K562 (cell line): ENCODE measurements at regions not wholly inside any gene's neighbourhood (a gene's known extent, or its start where the extent isn't known, plus 50 kb on each side); places are given as distances from the start of the nearest gene placed in this dataset.

ENCODE experiments used
- ATAC-seq: fragments of 200-7000 bp; cut with Tn5 transposase; 3 replicates; pipeline ENCODE4 v1.9.1; 2020; ENCODE audit warnings: moderate library complexity
- BruUV-seq: library from RNA; stranded (reverse); fragments of 400-500 nt; replicated peaks from 2 replicates; lab custom pipeline; 2021; lab: Mats Ljungman, UMichigan
- CTCF ChIA-PET: fragments of 300-600 bp; formaldehyde crosslinking; extraction: SDS; loops from one replicate; lab custom pipeline; 2021; ENCODE audit warnings: low intra/inter-chr PET ratio; lab: Yijun Ruan, JAX
- POLR2A ChIA-PET: fragments of 300-600, 350-650 bp; sonication (Branson Sonifier 250); formaldehyde crosslinking; extraction: SDS; loops from one replicate; lab custom pipeline; 2021; ENCODE audit warnings: antibody characterized with exemption, inconsistent platforms; lab: Yijun Ruan, JAX
- DNase-seq, 4 experiments: peaks; one replicate each; pipeline versions ENCODE4 v3.0.0 to v3.0.0-alpha.2; 2011 to 2018; ENCODE audit warnings: low spot score in 3 of 4, mixed read lengths in 3 of 4; ENCODE audit errors: extremely low read depth in 1 of 4
- FAIRE-seq: peaks from 2 replicates; lab custom pipeline; 2011; peaks lifted over from hg19 to GRCh38; lab: Jason Lieb, UNC
- H2AFZ ChIP-seq: 2 replicates; pipeline ENCODE4 v1.6.0; 2011; ENCODE audit warnings: low read depth, low read length, control low read depth, inconsistent platforms
- H3K27ac ChIP-seq: fragments of 200-600 bp; 3 replicates; pipeline ENCODE4 v1.8.0; 2011; ENCODE audit warnings: low read depth, mild to moderate bottlenecking, control low read depth, inconsistent platforms, low read length, moderate library complexity, mixed read lengths; ENCODE audit errors: extremely low read depth
- H3K27me3 ChIP-seq, 2 experiments: fragments of 300-600 bp in 1 of 2; 2 replicates in 1 of 2; 3 replicates in 1 of 2; pipeline versions ENCODE4 v1.6.0 to v1.8.0; 2011; ENCODE audit warnings: inconsistent platforms in 2 of 2, low read length in 2 of 2, mild to moderate bottlenecking in 1 of 2, mixed read lengths in 1 of 2, moderate library complexity in 1 of 2; ENCODE audit not compliant: control insufficient read depth in 2 of 2, insufficient read depth in 2 of 2
- H3K36me3 ChIP-seq: fragments of 300-600 bp; 3 replicates; pipeline ENCODE4 v1.8.0; 2011; ENCODE audit warnings: mild to moderate bottlenecking, low read length, inconsistent platforms; ENCODE audit not compliant: control insufficient read depth, insufficient read depth
- H3K4me1 ChIP-seq, 2 experiments: fragments of 200-600 bp in 1 of 2; replicated peaks in 1 of 2; 2 replicates in 1 of 2; 3 replicates in 1 of 2; pipeline versions ENCODE4 v1.5.1 to v1.8.0; 2011; ENCODE audit warnings: inconsistent platforms in 2 of 2, low read length in 2 of 2, mild to moderate bottlenecking in 1 of 2, mixed read lengths in 1 of 2, moderate library complexity in 1 of 2; ENCODE audit not compliant: control insufficient read depth in 2 of 2, insufficient read depth in 2 of 2
- H3K4me2 ChIP-seq: 2 replicates; pipeline ENCODE4 v1.6.1; 2011; ENCODE audit warnings: low read length, control low read depth, inconsistent platforms, mixed read lengths; ENCODE audit not compliant: insufficient read depth
- H3K4me3 ChIP-seq: fragments of 200-600 bp; sonication (generic), shearing (Covaris generic); 2 replicates; pipeline ENCODE4 v1.5.1; 2016; ENCODE audit warnings: control low read depth, inconsistent platforms
- H3K79me2 ChIP-seq: fragments of 200-600 bp; 3 replicates; pipeline ENCODE4 v1.8.0; 2011; ENCODE audit warnings: low read length, inconsistent platforms; ENCODE audit not compliant: control insufficient read depth, insufficient read depth
- H3K9ac ChIP-seq, 2 experiments: 2 replicates each; pipeline versions ENCODE4 v1.6.0 to v1.6.1; 2011; ENCODE audit warnings: low read depth in 2 of 2, low read length in 2 of 2, control low read depth in 1 of 2, inconsistent platforms in 1 of 2, mild to moderate bottlenecking in 1 of 2, mixed read lengths in 1 of 2; ENCODE audit not compliant: insufficient read depth in 1 of 2
- H3K9me1 ChIP-seq: one replicate; pipeline ENCODE4 v1.6.0; 2011; ENCODE audit warnings: inconsistent platforms, mild to moderate bottlenecking, low read length, moderate library complexity; ENCODE audit not compliant: control insufficient read depth, insufficient read depth
- H3K9me3 ChIP-seq: replicated peaks from 2 replicates; pipeline ENCODE4 v1.5.1; 2011; ENCODE audit warnings: low read depth, low read length, inconsistent platforms; ENCODE audit not compliant: control insufficient read depth, insufficient read depth
- H4K20me1 ChIP-seq: replicated peaks from 2 replicates; pipeline ENCODE4 v1.6.1; 2011; ENCODE audit warnings: low read length, inconsistent platforms, mixed read lengths; ENCODE audit not compliant: control insufficient read depth, insufficient read depth
- CBX2 ChIP-seq: fragments of 200-600 bp; sonication (generic); IDR thresholded peaks from one replicate; pipeline ENCODE4 v1.6.1; 2012; ENCODE audit warnings: mild to moderate bottlenecking, low read length, inconsistent platforms; ENCODE audit not compliant: insufficient read depth, poor library complexity, severe bottlenecking
- FOXJ2 ChIP-seq: fragments of 200-800 bp; sonication (Bioruptor generic); IDR thresholded peaks from 2 replicates; pipeline ENCODE4 v1.6.1; 2016; ENCODE audit warnings: missing genetic modification characterization, missing compliant biosample characterization
- FOXJ3 ChIP-seq: sonication (generic); formaldehyde crosslinking; IDR thresholded peaks from 2 replicates; pipeline ENCODE4 v1.4.0; 2020; ENCODE audit warnings: mild to moderate bottlenecking, missing genetic modification reagents
- HMG20A ChIP-seq: fragments of 450-650 bp; formaldehyde crosslinking; conservative IDR thresholded peaks from 2 replicates; pipeline ENCODE4 v1.4.0; 2020; ENCODE audit warnings: mild to moderate bottlenecking, mixed read lengths
- NR2F6 ChIP-seq: fragments of 450-650 bp; formaldehyde crosslinking; IDR thresholded peaks from 2 replicates; pipeline ENCODE4 v1.4.0; 2020; ENCODE audit warnings: mild to moderate bottlenecking
- NUFIP1 ChIP-seq: fragments of 450-650 bp; IDR thresholded peaks from 2 replicates; pipeline ENCODE4 v1.6.1; 2018; ENCODE audit not compliant: partially characterized antibody
- POLR2AphosphoS2 ChIP-seq: IDR thresholded peaks from 2 replicates; pipeline ENCODE4 v1.6.1; 2012; ENCODE audit warnings: low read length, improper control_type of control experiment
- POLR3A ChIP-seq: IDR thresholded peaks from 2 replicates; pipeline ENCODE4 v1.6.1; 2011; ENCODE audit warnings: borderline replicate concordance, mild to moderate bottlenecking, moderate library complexity; ENCODE audit not compliant: insufficient read length, insufficient read depth; ENCODE audit errors: extremely low read depth
- SETDB1 ChIP-seq: IDR thresholded peaks from one replicate; pipeline ENCODE4 v1.6.1; 2012; ENCODE audit warnings: low read length, control low read depth, inconsistent platforms
- TAF1 ChIP-seq: IDR thresholded peaks from 2 replicates; pipeline ENCODE4 v1.6.1; 2011; ENCODE audit warnings: mild to moderate bottlenecking, low read length, moderate library complexity; ENCODE audit not compliant: insufficient read depth, control insufficient read depth, severe bottlenecking; ENCODE audit errors: extremely low read depth
- ZFPM2 ChIP-seq: fragments of 250-450 bp; sonication (Bioruptor Pico); IDR thresholded peaks from 2 replicates; pipeline ENCODE4 v1.5.1; 2022; ENCODE audit warnings: mild to moderate bottlenecking
- WGBS: fragments of 100-300 bp; shearing (Covaris generic); methylation state at CpG from one replicate; pipeline ENCODE4 v1.1.6; 2016; ENCODE audit warnings: low coverage, mixed read lengths; ENCODE audit not compliant: insufficient coverage; ENCODE audit errors: missing lambda C conversion rate; 5-methylcytosine and 5-hydroxymethylcytosine counted together
- in situ Hi-C: fragments of 300-500 bp; cut with MboI; formaldehyde crosslinking; loops from 4 replicates; pipeline ENCODE4 v1.15.0; 2018; ENCODE audit warnings: inconsistent platforms, mixed read lengths
- intact Hi-C: fragments of 100-400 bp; cut with micrococcal nuclease; formaldehyde crosslinking; loops from 2 replicates; pipeline ENCODE4 v1.14.2; 2022
- TF ChIP-seq, protein P1 (sequence below): fragments of 250-450 bp; sonication (Bioruptor Pico); IDR thresholded peaks from 2 replicates; pipeline ENCODE4 v1.4.0; 2020; ENCODE audit warnings: mild to moderate bottlenecking
- TF ChIP-seq, protein P2 (sequence below): sonication (generic); formaldehyde crosslinking; IDR thresholded peaks from 2 replicates; pipeline ENCODE4 v1.8.0; 2022; ENCODE audit warnings: mild to moderate bottlenecking, low read depth, missing genetic modification reagents
- TF ChIP-seq, protein P3 (sequence below): sonication (generic); formaldehyde crosslinking; IDR thresholded peaks from 2 replicates; pipeline ENCODE4 v1.8.1; 2022; ENCODE audit warnings: missing genetic modification reagents

DNA sequence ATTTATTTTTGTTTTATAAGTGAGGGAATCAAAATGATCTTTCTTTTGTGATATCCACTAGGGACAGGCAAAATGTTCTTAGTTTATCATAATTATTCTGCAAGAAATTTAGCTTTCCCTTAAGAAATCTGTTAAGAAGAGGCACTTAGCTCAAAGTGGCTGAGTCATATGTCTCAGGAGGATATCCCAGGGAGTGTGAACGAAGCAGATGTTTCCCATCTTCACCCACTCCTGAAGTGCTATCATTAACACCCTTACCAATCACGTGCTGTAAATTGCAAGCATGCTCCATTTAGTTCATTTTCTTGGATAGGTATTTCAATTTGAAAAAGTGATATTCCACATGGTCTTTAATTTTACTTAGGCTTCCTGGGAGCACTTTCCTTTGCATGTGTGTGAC, 774.3 kb upstream of the TMEFF2 start:
- no peak overlapping the region for H3K9ac ChIP-seq
- H3K36me3 ChIP-seq: no peaks in the 10 kb centered on the region
- in situ Hi-C loops (no loop called here), intact Hi-C loops (no loop called here)
- H4K20me1 ChIP-seq: no peaks in the 10 kb centered on the region
- H3K27ac ChIP-seq: no peak overlapping the region
- ATAC-seq: no peak
- H3K4me3 ChIP-seq: no peak overlapping the region
- no peaks in the 10 kb centered on the region for H3K4me1 ChIP-seq
- H3K4me2 ChIP-seq: no peak overlapping the region
- FAIRE-seq: no peak
- H3K9me3 ChIP-seq: no peaks in the 10 kb centered on the region
- no peaks in the 10 kb centered on the region for H3K27me3 ChIP-seq
- no peak for TF ChIP-seq POLR2AphosphoS2
- no peak for TF ChIP-seq HMG20A
- TF ChIP-seq FOXJ3 (CRISPR knock-in tag): no peak
- TF ChIP-seq NR2F6: no peak
- no peak for TF ChIP-seq POLR3A
- no peak for TF ChIP-seq ZFPM2 (CRISPR knock-in tag)
- TF ChIP-seq TAF1: no peak
- TF ChIP-seq CBX2: no peak
- TF ChIP-seq, protein P1, sequence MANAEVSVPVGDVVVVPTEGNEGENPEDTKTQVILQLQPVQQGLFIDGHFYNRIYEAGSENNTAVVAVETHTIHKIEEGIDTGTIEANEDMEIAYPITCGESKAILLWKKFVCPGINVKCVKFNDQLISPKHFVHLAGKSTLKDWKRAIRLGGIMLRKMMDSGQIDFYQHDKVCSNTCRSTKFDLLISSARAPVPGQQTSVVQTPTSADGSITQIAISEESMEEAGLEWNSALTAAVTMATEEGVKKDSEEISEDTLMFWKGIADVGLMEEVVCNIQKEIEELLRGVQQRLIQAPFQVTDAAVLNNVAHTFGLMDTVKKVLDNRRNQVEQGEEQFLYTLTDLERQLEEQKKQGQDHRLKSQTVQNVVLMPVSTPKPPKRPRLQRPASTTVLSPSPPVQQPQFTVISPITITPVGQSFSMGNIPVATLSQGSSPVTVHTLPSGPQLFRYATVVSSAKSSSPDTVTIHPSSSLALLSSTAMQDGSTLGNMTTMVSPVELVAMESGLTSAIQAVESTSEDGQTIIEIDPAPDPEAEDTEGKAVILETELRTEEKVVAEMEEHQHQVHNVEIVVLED: no peak
- TF ChIP-seq FOXJ2: no peak
- TF ChIP-seq NUFIP1: no peak
- TF ChIP-seq, protein P2, sequence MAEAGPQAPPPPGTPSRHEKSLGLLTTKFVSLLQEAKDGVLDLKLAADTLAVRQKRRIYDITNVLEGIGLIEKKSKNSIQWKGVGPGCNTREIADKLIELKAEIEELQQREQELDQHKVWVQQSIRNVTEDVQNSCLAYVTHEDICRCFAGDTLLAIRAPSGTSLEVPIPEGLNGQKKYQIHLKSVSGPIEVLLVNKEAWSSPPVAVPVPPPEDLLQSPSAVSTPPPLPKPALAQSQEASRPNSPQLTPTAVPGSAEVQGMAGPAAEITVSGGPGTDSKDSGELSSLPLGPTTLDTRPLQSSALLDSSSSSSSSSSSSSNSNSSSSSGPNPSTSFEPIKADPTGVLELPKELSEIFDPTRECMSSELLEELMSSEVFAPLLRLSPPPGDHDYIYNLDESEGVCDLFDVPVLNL (CRISPR knock-in tag): no peak
- TF ChIP-seq, protein P3, sequence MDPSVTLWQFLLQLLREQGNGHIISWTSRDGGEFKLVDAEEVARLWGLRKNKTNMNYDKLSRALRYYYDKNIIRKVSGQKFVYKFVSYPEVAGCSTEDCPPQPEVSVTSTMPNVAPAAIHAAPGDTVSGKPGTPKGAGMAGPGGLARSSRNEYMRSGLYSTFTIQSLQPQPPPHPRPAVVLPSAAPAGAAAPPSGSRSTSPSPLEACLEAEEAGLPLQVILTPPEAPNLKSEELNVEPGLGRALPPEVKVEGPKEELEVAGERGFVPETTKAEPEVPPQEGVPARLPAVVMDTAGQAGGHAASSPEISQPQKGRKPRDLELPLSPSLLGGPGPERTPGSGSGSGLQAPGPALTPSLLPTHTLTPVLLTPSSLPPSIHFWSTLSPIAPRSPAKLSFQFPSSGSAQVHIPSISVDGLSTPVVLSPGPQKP (CRISPR knock-in tag): no peak
- no peak for TF ChIP-seq SETDB1
- POLR2A ChIA-PET: no interaction called here
- no peaks in the 10 kb centered on the region for H3K79me2 ChIP-seq
- 0% methylated on average over 2 of the region's 2 CpGs for WGBS
- no TSS peak for BruUV-seq
- CTCF ChIA-PET: no interaction called here
- no peak for DNase-seq
- H2AFZ ChIP-seq: no peak overlapping the region
- H3K9me1 ChIP-seq: no peaks in the 10 kb centered on the region
